H9 (cell line): ENCODE measurements at regions not wholly inside any gene's neighbourhood (a gene's known extent, or its start where the extent isn't known, plus 50 kb on each side); places are given as distances from the start of the nearest gene placed in this dataset.

Experiments used
- DNase-seq: peaks from one replicate; pipeline ENCODE4 v3.0.0-alpha.2; 2017
- H2AFZ ChIP-seq: one replicate; pipeline ENCODE4 v1.6.1; 2013; ENCODE audit warnings: mild to moderate bottlenecking, low read length, control low read depth, moderate library complexity
- H2AK5ac ChIP-seq: 2 replicates; pipeline ENCODE4 v1.6.1; 2013; ENCODE audit warnings: low read length, control low read depth, mixed read lengths; ENCODE audit not compliant: insufficient read length
- H2BK120ac ChIP-seq: one replicate; pipeline ENCODE4 v1.6.1; 2013; ENCODE audit warnings: low read depth, mild to moderate bottlenecking, low read length, control low read depth, inconsistent platforms; ENCODE audit not compliant: poor library complexity, severe bottlenecking
- H2BK12ac ChIP-seq: 2 replicates; pipeline ENCODE4 v1.6.1; 2013; ENCODE audit warnings: low read length, control low read depth, mixed read lengths, low read depth; ENCODE audit not compliant: insufficient read length
- H2BK15ac ChIP-seq: 2 replicates; pipeline ENCODE4 v1.6.1; 2013; ENCODE audit warnings: low read depth, low read length, control low read depth
- H2BK20ac ChIP-seq: one replicate; pipeline ENCODE4 v1.6.1; 2013; ENCODE audit warnings: low read depth, mild to moderate bottlenecking, low read length, control low read depth, inconsistent platforms; ENCODE audit not compliant: poor library complexity, severe bottlenecking
- H2BK5ac ChIP-seq: 2 replicates; pipeline ENCODE4 v1.6.1; 2013; ENCODE audit warnings: low read length, control low read depth, mixed read lengths; ENCODE audit not compliant: insufficient read length
- H3K14ac ChIP-seq: 2 replicates; pipeline ENCODE4 v1.6.1; 2013; ENCODE audit warnings: low read length, control low read depth; ENCODE audit not compliant: insufficient read depth
- H3K18ac ChIP-seq: 2 replicates; pipeline ENCODE4 v1.6.1; 2013; ENCODE audit warnings: low read depth, mild to moderate bottlenecking, mixed read lengths, low read length, control low read depth; ENCODE audit not compliant: insufficient read length
- H3K23ac ChIP-seq: 2 replicates; pipeline ENCODE4 v1.6.1; 2013; ENCODE audit warnings: low read length, control low read depth, mixed read lengths, low read depth; ENCODE audit not compliant: insufficient read length
- H3K23me2 ChIP-seq: 2 replicates; pipeline ENCODE4 v1.6.1; 2013; ENCODE audit warnings: low read depth, mild to moderate bottlenecking, mixed read lengths, low read length, control low read depth; ENCODE audit not compliant: insufficient read length, poor library complexity, severe bottlenecking
- H3K27ac ChIP-seq: 2 replicates; pipeline ENCODE4 v1.5.1; 2013; ENCODE audit warnings: low read length, control low read depth, mixed read lengths, low read depth; ENCODE audit not compliant: insufficient read length
- H3K27me3 ChIP-seq: 2 replicates; pipeline ENCODE4 v1.6.1; 2013; ENCODE audit warnings: low read length, control low read depth, inconsistent platforms; ENCODE audit not compliant: insufficient read depth
- H3K4ac ChIP-seq: 2 replicates; pipeline ENCODE4 v1.6.1; 2013; ENCODE audit warnings: low read depth, mild to moderate bottlenecking, control low read depth, inconsistent platforms, low read length, moderate library complexity
- H3K4me1 ChIP-seq: 2 replicates; pipeline ENCODE4 v1.6.1; 2013; ENCODE audit warnings: low read length, control low read depth, inconsistent platforms; ENCODE audit not compliant: insufficient read depth
- H3K4me2 ChIP-seq: 2 replicates; pipeline ENCODE4 v1.6.1; 2013; ENCODE audit warnings: low read length, control low read depth, mixed read lengths; ENCODE audit not compliant: insufficient read length, insufficient read depth
- H3K56ac ChIP-seq: 2 replicates; pipeline ENCODE4 v1.6.1; 2013; ENCODE audit warnings: low read depth, mild to moderate bottlenecking, mixed read lengths, low read length, control low read depth; ENCODE audit not compliant: insufficient read length
- H3K79me1 ChIP-seq: 2 replicates; pipeline ENCODE4 v1.6.1; 2013; ENCODE audit warnings: low read depth, mild to moderate bottlenecking, moderate library complexity, low read length, control low read depth, inconsistent platforms; ENCODE audit not compliant: insufficient read depth, poor library complexity, severe bottlenecking
- H3K79me2 ChIP-seq: 2 replicates; pipeline ENCODE4 v1.6.1; 2013; ENCODE audit warnings: low read length, control low read depth, inconsistent platforms; ENCODE audit not compliant: insufficient read depth
- H3K9ac ChIP-seq: 2 replicates; pipeline ENCODE4 v1.6.1; 2013; ENCODE audit warnings: low read length, control low read depth, mixed read lengths; ENCODE audit not compliant: insufficient read length; ENCODE audit errors: extremely low read depth
- H3K9me3 ChIP-seq: one replicate; pipeline ENCODE4 v1.6.1; 2013; ENCODE audit warnings: low read depth, low read length, inconsistent platforms; ENCODE audit not compliant: control insufficient read depth
- H3T11ph ChIP-seq: one replicate; pipeline ENCODE4 v1.6.1; 2013; ENCODE audit warnings: mild to moderate bottlenecking, low read length, control low read depth, inconsistent platforms
- H4K20me1 ChIP-seq: one replicate; pipeline ENCODE4 v1.6.1; 2013; ENCODE audit not compliant: control insufficient read depth, insufficient read length, insufficient read depth
- H4K5ac ChIP-seq: 2 replicates; pipeline ENCODE4 v1.6.1; 2013; ENCODE audit warnings: low read depth, mild to moderate bottlenecking, mixed read lengths, low read length, control low read depth; ENCODE audit not compliant: insufficient read length
- H4K8ac ChIP-seq: replicated peaks from 2 replicates; pipeline ENCODE4 v1.6.1; 2013; ENCODE audit warnings: low read length, control low read depth, mixed read lengths, low read depth; ENCODE audit not compliant: insufficient read length
- H4K91ac ChIP-seq: 2 replicates; pipeline ENCODE4 v1.6.1; 2013; ENCODE audit warnings: low read depth, mild to moderate bottlenecking, moderate library complexity, mixed read lengths, low read length, control low read depth; ENCODE audit not compliant: insufficient read length
- H3K27ac Mint-ChIP-seq, 3 experiments: 2 replicates in 2 of 3; 3 replicates in 1 of 3; pipeline ENCODE4 v1.8.0; 2020 to 2021; ENCODE audit warnings: mixed read lengths in 3 of 3, mild to moderate bottlenecking in 1 of 3, moderate library complexity in 1 of 3
- H3K27me3 Mint-ChIP-seq: 2 replicates; pipeline ENCODE4 v1.8.0; 2021; ENCODE audit warnings: low read depth, mild to moderate bottlenecking, moderate library complexity, mixed read lengths
- H3K36me3 Mint-ChIP-seq, 3 experiments: 2 replicates in 2 of 3; 3 replicates in 1 of 3; pipeline ENCODE4 v1.8.0; 2020 to 2021; ENCODE audit warnings: low read depth in 3 of 3, mixed read lengths in 3 of 3; ENCODE audit not compliant: insufficient read depth in 1 of 3
- H3K4me1 Mint-ChIP-seq, 2 experiments: 2 replicates each; pipeline ENCODE4 v1.8.0; 2020; ENCODE audit warnings: mixed read lengths in 2 of 2
- H3K4me3 Mint-ChIP-seq, 2 experiments: 2 replicates in 1 of 2; 3 replicates in 1 of 2; pipeline ENCODE4 v1.8.0; 2020 to 2021; ENCODE audit warnings: mild to moderate bottlenecking in 2 of 2, mixed read lengths in 2 of 2, moderate library complexity in 1 of 2
- H3K9me3 Mint-ChIP-seq, 2 experiments: 2 replicates in 1 of 2; 3 replicates in 1 of 2; pipeline ENCODE4 v1.8.0; 2020; ENCODE audit warnings: mild to moderate bottlenecking in 2 of 2, mixed read lengths in 2 of 2, moderate library complexity in 1 of 2
- WGBS: extraction: QIAGEN DNeasy Blood & Tissue Kit; methylation state at CpG from one replicate; pipeline ENCODE4 v1.1.7; 2013; ENCODE audit warnings: missing lambda C conversion rate, low lambda C conversion rate, mixed read lengths; ENCODE audit not compliant: insufficient read length; ENCODE audit errors: extremely low coverage; 5-methylcytosine and 5-hydroxymethylcytosine counted together
- TF ChIP-seq, protein P1 (sequence below): fragments of 200-600 bp; sonication (generic); conservative IDR thresholded peaks from 3 replicates; pipeline ENCODE4 v1.8.0; 2021; ENCODE audit warnings: antibody characterized with exemption, mild to moderate bottlenecking

DNA sequence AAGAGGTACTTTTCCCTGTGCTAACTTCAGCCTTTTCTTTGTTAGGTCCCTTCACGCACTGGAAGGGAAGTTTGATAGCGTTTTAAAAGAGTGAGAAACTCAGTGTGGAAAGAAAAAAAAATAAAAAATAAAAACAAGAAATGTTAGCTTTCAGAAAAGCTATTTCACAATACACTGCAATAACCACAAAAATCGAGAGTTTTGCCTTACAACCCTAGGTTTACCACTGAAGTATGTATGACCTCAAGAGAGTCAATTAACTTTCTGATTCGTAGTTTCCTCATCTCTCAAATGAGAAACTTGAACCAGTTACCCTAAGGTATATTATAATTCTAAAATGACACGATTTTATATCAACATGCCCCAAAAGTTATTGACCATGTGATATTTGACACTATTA lies 93.9 kb upstream of the JADE1 start:
- peaks cover 11 to 12% of the 10 kb centered on the region in 2 experiments for H3K4me1 Mint-ChIP-seq
- no peak overlapping the region for H3K23ac ChIP-seq

More for the DNA sequence above, 93.9 kb upstream of the JADE1 start:
- TF ChIP-seq, protein P1, sequence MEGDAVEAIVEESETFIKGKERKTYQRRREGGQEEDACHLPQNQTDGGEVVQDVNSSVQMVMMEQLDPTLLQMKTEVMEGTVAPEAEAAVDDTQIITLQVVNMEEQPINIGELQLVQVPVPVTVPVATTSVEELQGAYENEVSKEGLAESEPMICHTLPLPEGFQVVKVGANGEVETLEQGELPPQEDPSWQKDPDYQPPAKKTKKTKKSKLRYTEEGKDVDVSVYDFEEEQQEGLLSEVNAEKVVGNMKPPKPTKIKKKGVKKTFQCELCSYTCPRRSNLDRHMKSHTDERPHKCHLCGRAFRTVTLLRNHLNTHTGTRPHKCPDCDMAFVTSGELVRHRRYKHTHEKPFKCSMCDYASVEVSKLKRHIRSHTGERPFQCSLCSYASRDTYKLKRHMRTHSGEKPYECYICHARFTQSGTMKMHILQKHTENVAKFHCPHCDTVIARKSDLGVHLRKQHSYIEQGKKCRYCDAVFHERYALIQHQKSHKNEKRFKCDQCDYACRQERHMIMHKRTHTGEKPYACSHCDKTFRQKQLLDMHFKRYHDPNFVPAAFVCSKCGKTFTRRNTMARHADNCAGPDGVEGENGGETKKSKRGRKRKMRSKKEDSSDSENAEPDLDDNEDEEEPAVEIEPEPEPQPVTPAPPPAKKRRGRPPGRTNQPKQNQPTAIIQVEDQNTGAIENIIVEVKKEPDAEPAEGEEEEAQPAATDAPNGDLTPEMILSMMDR, result no peak
- Histone ChIP-seq H3T11ph (no peak overlapping the region), H3K14ac (no peak overlapping the region), H2BK15ac (no peak overlapping the region), H3K18ac (no peak overlapping the region), H2BK120ac (no peak overlapping the region), H3K27ac (no peak overlapping the region), H3K79me2 (no peaks in the 10 kb centered on the region), H3K4me2 (no peak overlapping the region), H4K5ac (no peak overlapping the region), H2AFZ (no peak overlapping the region), H4K8ac (no peak overlapping the region), H4K91ac (no peak overlapping the region), H2BK12ac (no peak overlapping the region), H3K9me3 (no peaks in the 10 kb centered on the region), H3K4ac (no peak overlapping the region), H3K4me1 (no peaks in the 10 kb centered on the region), H2BK20ac (no peak overlapping the region), H2AK5ac (no peak overlapping the region), H4K20me1 (no peaks in the 10 kb centered on the region), H2BK5ac (no peak overlapping the region), H3K27me3 (no peaks in the 10 kb centered on the region), H3K56ac (no peak overlapping the region), H3K23me2 (no peaks in the 10 kb centered on the region), H3K79me1 (no peaks in the 10 kb centered on the region), H3K9ac (no peak overlapping the region)
- Mint-ChIP-seq H3K4me3 (no peak overlapping the region), H3K27ac (no peak overlapping the region), H3K27me3 (no peaks in the 10 kb centered on the region), H3K36me3 (peaks cover 0 to 15% (median 4%) of the 10 kb centered on the region in 3 experiments; a peak in 4 of 7 replicates), H3K9me3 (peaks cover 4 to 11% of the 10 kb centered on the region in 2 experiments; a peak in 3 of 5 replicates)
- no peak for DNase-seq
- no CpG with 5 or more reads among the region's 5 CpGs for WGBS
